ENCODE measurements at regions not wholly inside any gene's neighbourhood (a gene's known extent, or its start where the extent isn't known, plus 50 kb on each side); places are given as distances from the start of the nearest gene placed in this dataset.

DNA sequence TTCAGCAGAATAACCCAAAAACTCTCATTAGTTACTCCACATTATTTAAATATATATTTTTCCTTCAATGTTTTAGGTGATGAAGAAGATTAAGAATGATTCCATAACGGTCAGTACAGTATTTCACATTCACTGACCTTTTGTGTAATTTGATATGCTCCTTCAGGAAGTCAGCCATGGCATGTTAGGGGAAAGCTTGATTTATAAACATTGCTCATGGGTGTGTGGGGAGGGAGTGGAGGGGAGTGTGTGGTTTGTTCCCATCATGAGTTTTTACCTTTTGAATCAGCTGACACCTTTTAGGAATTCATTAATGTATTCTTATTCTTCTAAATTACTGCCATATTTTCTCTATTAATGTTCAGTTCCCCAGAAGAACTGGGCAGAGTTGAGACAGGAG is 240.2 kb downstream of the ATG4C start:
- TF ChIP-seq CTCF (IDR thresholded peaks at IDR 0.05; ENCODE audit: poor library complexity) (no peak), EZH2 (IDR thresholded peaks at IDR 0.05; ENCODE audit: borderline replicate concordance) (no peak), EZH2phosphoT487 (IDR thresholded peaks at IDR 0.05; ENCODE audit: low read depth, severe bottlenecking, unreplicated experiment) (no peak)
